ENCODE measurements at regions not wholly inside any gene's neighbourhood (a gene's known extent, or its start where the extent isn't known, plus 50 kb on each side); places are given as distances from the start of the nearest gene placed in this dataset.
"Not testable (repeated sequence)": the region's sequence is repeated elsewhere in the genome, so short reads cannot be mapped to it uniquely, and the experiment has no call there.

GRCh38 chr2:58387701-58388100, 146.6 kb upstream of the FANCL start:
- DNase-seq (ENCODE audit: low read depth), result no peak

- DNase-seq (ENCODE audit: low read depth), result not testable (repeated sequence)
Observed at GRCh38 chr2:58386904-58387303, 145.8 kb upstream of the FANCL start.

GRCh38 chr2:58378152-58378551, 137.0 kb upstream of the FANCL start:
- DNase-seq (ENCODE audit: low read depth), result no peak

- no peak for DNase-seq (ENCODE audit: low read depth)
Observed at GRCh38 chr2:58377181-58377580, 136.1 kb upstream of the FANCL start.

GRCh38 chr2:58376592-58376991, 135.5 kb upstream of the FANCL start:
- peak; percentile 6 for DNase-seq (ENCODE audit: low read depth)

- DNase-seq (ENCODE audit: low read depth), result no peak
Observed at GRCh38 chr2:58369594-58369993, 128.5 kb upstream of the FANCL start.

GRCh38 chr2:58364098-58364497, 123.0 kb upstream of the FANCL start:
- DNase-seq (ENCODE audit: low read depth), result no peak

GRCh38 chr2:58358026-58358425, 116.9 kb upstream of the FANCL start:
- DNase-seq (ENCODE audit: low read depth), result no peak

GRCh38 chr2:58357521-58357920, 116.4 kb upstream of the FANCL start:
- no peak for DNase-seq (ENCODE audit: low read depth)

- DNase-seq (ENCODE audit: low read depth), result no peak
Observed at GRCh38 chr2:58354230-58354629, 113.1 kb upstream of the FANCL start.

- DNase-seq (ENCODE audit: low read depth), result no peak
Observed at GRCh38 chr2:58350484-58350883, 109.4 kb upstream of the FANCL start.

- no peak for DNase-seq (ENCODE audit: low read depth)
Observed at GRCh38 chr2:58347810-58348209, 106.7 kb upstream of the FANCL start.

GRCh38 chr2:58341047-58341446, 99.9 kb upstream of the FANCL start:
- DNase-seq (ENCODE audit: low read depth), result no peak

- DNase-seq (ENCODE audit: low read depth), result no peak
Observed at GRCh38 chr2:58339548-58340243, 98.6 kb upstream of the FANCL start.

GRCh38 chr2:58336416-58336815, 95.3 kb upstream of the FANCL start:
- peak; percentile 11 for DNase-seq (ENCODE audit: low read depth)

GRCh38 chr2:58334414-58334813, 93.3 kb upstream of the FANCL start:
- no peak for DNase-seq (ENCODE audit: low read depth)

- DNase-seq (ENCODE audit: low read depth), result not testable (repeated sequence)
Observed at GRCh38 chr2:58325296-58325895, 84.3 kb upstream of the FANCL start.

GRCh38 chr2:58319481-58319880, 78.4 kb upstream of the FANCL start:
- no peak for DNase-seq (ENCODE audit: low read depth)

GRCh38 chr2:58318949-58319348, 77.8 kb upstream of the FANCL start:
- not testable (repeated sequence) for DNase-seq (ENCODE audit: low read depth)

- no peak for DNase-seq (ENCODE audit: low read depth)
Observed at GRCh38 chr2:58313926-58314325, 72.8 kb upstream of the FANCL start.

GRCh38 chr2:58308435-58308834, 67.3 kb upstream of the FANCL start:
- no peak for DNase-seq (ENCODE audit: low read depth)

GRCh38 chr2:58304843-58305242, 63.7 kb upstream of the FANCL start:
- no peak for DNase-seq (ENCODE audit: low read depth)

GRCh38 chr2:58299123-58299522, 58.0 kb upstream of the FANCL start:
- no peak for DNase-seq (ENCODE audit: low read depth)

- no peak for DNase-seq (ENCODE audit: low read depth)
Observed at GRCh38 chr2:58293056-58293455, 51.9 kb upstream of the FANCL start.
